PC-3 (cell line): ENCODE measurements at regions not wholly inside any gene's neighbourhood (a gene's known extent, or its start where the extent isn't known, plus 50 kb on each side); places are given as distances from the start of the nearest gene placed in this dataset.

Experiments used
- CTCF ChIP-seq: fragments of 300-600 bp; sonication (generic); conservative IDR thresholded peaks from 2 replicates; pipeline ENCODE4 v1.5.1; 2017; ENCODE audit warnings: antibody characterized with exemption, low read depth, mild to moderate bottlenecking, low read length
- EZH2phosphoT487 ChIP-seq: fragments of 300-600 bp; sonication (generic); IDR thresholded peaks from 2 replicates; pipeline ENCODE4 v1.6.1; 2018; ENCODE audit warnings: mild to moderate bottlenecking, antibody characterized with exemption, low read length, borderline replicate concordance

- TF ChIP-seq CTCF (no peak), EZH2phosphoT487 (no peak)
Measured at GRCh38 chr20:54366669-54367344, 108.6 kb upstream of the DOK5 start.
